ENCODE measurements at regions not wholly inside any gene's neighbourhood (a gene's known extent, or its start where the extent isn't known, plus 50 kb on each side); places are given as distances from the start of the nearest gene placed in this dataset.

DNA sequence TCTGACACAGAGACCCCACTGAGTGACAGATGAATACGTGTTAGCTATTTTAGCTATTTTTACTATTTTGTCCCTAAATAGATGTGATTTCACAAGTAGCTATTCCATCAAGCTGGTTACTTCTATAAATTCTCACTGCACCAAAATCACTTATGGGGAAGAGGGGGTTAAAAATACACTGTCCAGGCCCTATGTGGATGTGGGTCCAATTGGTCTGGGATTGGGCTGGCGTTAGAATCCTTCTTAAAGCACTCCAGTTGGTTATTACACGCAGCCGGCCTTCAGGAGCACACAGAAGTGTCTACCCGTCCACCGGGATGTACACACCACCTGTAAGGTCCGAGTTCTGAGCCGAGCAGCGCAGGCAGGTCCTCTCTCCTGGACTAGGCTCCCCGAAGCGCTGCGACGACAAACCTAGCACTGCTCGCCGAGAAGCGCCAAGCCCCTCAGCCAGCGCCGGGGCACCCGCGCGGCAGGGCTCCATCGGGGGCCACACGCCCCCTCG is 222.3 kb upstream of the MKLN1 start:
- TF ChIP-seq POLR2A (IDR thresholded peaks at IDR 0.05; ENCODE audit: low read depth, low read length) (no peak), EZH2 (IDR thresholded peaks at IDR 0.05; ENCODE audit: borderline replicate concordance, low read depth, low read length, severe bottlenecking) (no peak), POLR2AphosphoS5 (IDR thresholded peaks at IDR 0.05; ENCODE audit: insufficient read depth, low read depth, low read length) (no peak), MYC (IDR thresholded peaks at IDR 0.05; ENCODE audit: low read depth, low read length) (no peak), JUN (IDR thresholded peaks at IDR 0.05; ENCODE audit: borderline replicate concordance, insufficient read depth, insufficient read length, low read depth) (no peak)
- TF ChIP-seq, protein P1, sequence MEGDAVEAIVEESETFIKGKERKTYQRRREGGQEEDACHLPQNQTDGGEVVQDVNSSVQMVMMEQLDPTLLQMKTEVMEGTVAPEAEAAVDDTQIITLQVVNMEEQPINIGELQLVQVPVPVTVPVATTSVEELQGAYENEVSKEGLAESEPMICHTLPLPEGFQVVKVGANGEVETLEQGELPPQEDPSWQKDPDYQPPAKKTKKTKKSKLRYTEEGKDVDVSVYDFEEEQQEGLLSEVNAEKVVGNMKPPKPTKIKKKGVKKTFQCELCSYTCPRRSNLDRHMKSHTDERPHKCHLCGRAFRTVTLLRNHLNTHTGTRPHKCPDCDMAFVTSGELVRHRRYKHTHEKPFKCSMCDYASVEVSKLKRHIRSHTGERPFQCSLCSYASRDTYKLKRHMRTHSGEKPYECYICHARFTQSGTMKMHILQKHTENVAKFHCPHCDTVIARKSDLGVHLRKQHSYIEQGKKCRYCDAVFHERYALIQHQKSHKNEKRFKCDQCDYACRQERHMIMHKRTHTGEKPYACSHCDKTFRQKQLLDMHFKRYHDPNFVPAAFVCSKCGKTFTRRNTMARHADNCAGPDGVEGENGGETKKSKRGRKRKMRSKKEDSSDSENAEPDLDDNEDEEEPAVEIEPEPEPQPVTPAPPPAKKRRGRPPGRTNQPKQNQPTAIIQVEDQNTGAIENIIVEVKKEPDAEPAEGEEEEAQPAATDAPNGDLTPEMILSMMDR (IDR thresholded peaks at IDR 0.05; ENCODE audit: extremely low read depth in 1 of 2, insufficient read depth in 1 of 2, low read depth in 1 of 2, low read length in 2 of 2): no peak
- TF ChIP-seq, protein P2, sequence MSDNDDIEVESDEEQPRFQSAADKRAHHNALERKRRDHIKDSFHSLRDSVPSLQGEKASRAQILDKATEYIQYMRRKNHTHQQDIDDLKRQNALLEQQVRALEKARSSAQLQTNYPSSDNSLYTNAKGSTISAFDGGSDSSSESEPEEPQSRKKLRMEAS (IDR thresholded peaks at IDR 0.05; ENCODE audit: insufficient read depth, insufficient read length): no peak
